ENCODE measurements at regions not wholly inside any gene's neighbourhood (a gene's known extent, or its start where the extent isn't known, plus 50 kb on each side); places are given as distances from the start of the nearest gene placed in this dataset.

- no peak for TF ChIP-seq GATA3 (IDR thresholded peaks at IDR 0.05; ENCODE audit: low read depth, low read length)
Observed at GRCh38 chr7:17623546-17624185, 316.6 kb downstream of the SNX13 start.

GRCh38 chr7:17624379-17624778 lies 315.9 kb downstream of the SNX13 start:
- TF ChIP-seq GATA3 (IDR thresholded peaks at IDR 0.05; ENCODE audit: low read depth, low read length), result no peak
- TF ChIP-seq GATA2 (IDR thresholded peaks at IDR 0.05; ENCODE audit: low read depth, low read length), result no peak

GRCh38 chr7:17625043-17625442 lies 315.3 kb downstream of the SNX13 start:
- TF ChIP-seq GATA3 (IDR thresholded peaks at IDR 0.05; ENCODE audit: low read depth, low read length) (no peak), GATA2 (IDR thresholded peaks at IDR 0.05; ENCODE audit: low read depth, low read length) (no peak)

GRCh38 chr7:17626235-17626634 lies 314.1 kb downstream of the SNX13 start:
- peak; percentile 80 for TF ChIP-seq GATA3 (IDR thresholded peaks at IDR 0.05; ENCODE audit: low read depth, low read length)
- TF ChIP-seq GATA2 (IDR thresholded peaks at IDR 0.05; ENCODE audit: low read depth, low read length), result peak; percentile 67

GRCh38 chr7:17631061-17631460 lies 309.2 kb downstream of the SNX13 start:
- TF ChIP-seq GATA3 (IDR thresholded peaks at IDR 0.05; ENCODE audit: low read depth, low read length) (no peak), GATA2 (IDR thresholded peaks at IDR 0.05; ENCODE audit: low read depth, low read length) (no peak)

- no peak for TF ChIP-seq GATA2 (IDR thresholded peaks at IDR 0.05; ENCODE audit: low read depth, low read length)
- TF ChIP-seq GATA3 (IDR thresholded peaks at IDR 0.05; ENCODE audit: low read depth, low read length), result no peak
Observed at GRCh38 chr7:17632384-17632783, 307.9 kb downstream of the SNX13 start.

- no peak for TF ChIP-seq GATA3 (IDR thresholded peaks at IDR 0.05; ENCODE audit: low read depth, low read length)
- no peak for TF ChIP-seq GATA2 (IDR thresholded peaks at IDR 0.05; ENCODE audit: low read depth, low read length)
Observed at GRCh38 chr7:17633067-17633466, 307.2 kb downstream of the SNX13 start.

- no peak for TF ChIP-seq GATA2 (IDR thresholded peaks at IDR 0.05; ENCODE audit: low read depth, low read length)
- no peak for TF ChIP-seq GATA3 (IDR thresholded peaks at IDR 0.05; ENCODE audit: low read depth, low read length)
Observed at GRCh38 chr7:17638727-17639126, 301.6 kb downstream of the SNX13 start.

GRCh38 chr7:17640730-17641377 lies 299.4 kb downstream of the SNX13 start:
- TF ChIP-seq GATA2 (IDR thresholded peaks at IDR 0.05; ENCODE audit: low read depth, low read length) (no peak), GATA3 (IDR thresholded peaks at IDR 0.05; ENCODE audit: low read depth, low read length) (no peak)

- no peak for TF ChIP-seq GATA3 (IDR thresholded peaks at IDR 0.05; ENCODE audit: low read depth, low read length)
- no peak for TF ChIP-seq GATA2 (IDR thresholded peaks at IDR 0.05; ENCODE audit: low read depth, low read length)
Observed at GRCh38 chr7:17645500-17645899, 294.8 kb downstream of the SNX13 start.

- TF ChIP-seq GATA2 (IDR thresholded peaks at IDR 0.05; ENCODE audit: low read depth, low read length), result no peak
- no peak for TF ChIP-seq GATA3 (IDR thresholded peaks at IDR 0.05; ENCODE audit: low read depth, low read length)
Observed at GRCh38 chr7:17646253-17646956, 293.9 kb downstream of the SNX13 start.

- TF ChIP-seq GATA2 (IDR thresholded peaks at IDR 0.05; ENCODE audit: low read depth, low read length), result no peak
- TF ChIP-seq GATA3 (IDR thresholded peaks at IDR 0.05; ENCODE audit: low read depth, low read length), result no peak
Observed at GRCh38 chr7:17651341-17651740, 289.0 kb downstream of the SNX13 start.

GRCh38 chr7:17651863-17652385 lies 288.4 kb downstream of the SNX13 start:
- TF ChIP-seq GATA3 (IDR thresholded peaks at IDR 0.05; ENCODE audit: low read depth, low read length) (no peak), GATA2 (IDR thresholded peaks at IDR 0.05; ENCODE audit: low read depth, low read length) (no peak)

GRCh38 chr7:17654940-17655339 lies 285.4 kb downstream of the SNX13 start:
- no peak for TF ChIP-seq GATA3 (IDR thresholded peaks at IDR 0.05; ENCODE audit: low read depth, low read length)
- TF ChIP-seq GATA2 (IDR thresholded peaks at IDR 0.05; ENCODE audit: low read depth, low read length), result no peak

GRCh38 chr7:17659126-17659525 lies 281.2 kb downstream of the SNX13 start:
- TF ChIP-seq GATA2 (IDR thresholded peaks at IDR 0.05; ENCODE audit: low read depth, low read length) (no peak), GATA3 (IDR thresholded peaks at IDR 0.05; ENCODE audit: low read depth, low read length) (no peak)
